IMR-90 (cell line): ENCODE measurements at regions not wholly inside any gene's neighbourhood (a gene's known extent, or its start where the extent isn't known, plus 50 kb on each side); places are given as distances from the start of the nearest gene placed in this dataset.

Experiments
- ATAC-seq: fragments of 200-7000 bp; cut with Tn5 transposase; 2 replicates; pipeline ENCODE4 v1.9.1; 2020; ENCODE audit warnings: low read depth, mild to moderate bottlenecking, moderate library complexity
- BruUV-seq: library from RNA; stranded (reverse); fragments of 400-500 nt; replicated peaks from 2 replicates; lab custom pipeline; 2021; lab: Mats Ljungman, UMichigan
- CTCF ChIA-PET: fragments of 300-600 bp; formaldehyde crosslinking; extraction: SDS; loops from one replicate; lab custom pipeline; 2021; ENCODE audit warnings: antibody characterized with exemption; lab: Yijun Ruan, JAX
- POLR2A ChIA-PET: fragments of 300-600 bp; sonication (Branson Sonifier 250); formaldehyde crosslinking; loops from one replicate; lab custom pipeline; 2022; ENCODE audit warnings: antibody characterized with exemption; ENCODE audit not compliant: unreplicated experiment; lab: Charles Lee
- DNase-seq: peaks from one replicate; pipeline ENCODE4 v3.0.0; 2013
- H2AFZ ChIP-seq: replicated peaks from 2 replicates; pipeline ENCODE3; 2013; ENCODE audit warnings: low read length, mild to moderate bottlenecking; ENCODE audit not compliant: poor library complexity
- H2AK5ac ChIP-seq: 2 replicates; pipeline ENCODE4 v1.6.1; 2013; ENCODE audit warnings: low read depth, low read length, inconsistent platforms
- H2AK9ac ChIP-seq: replicated peaks from 2 replicates; pipeline ENCODE3; 2013; ENCODE audit warnings: mild to moderate bottlenecking, low read depth, low read length, moderate library complexity; ENCODE audit not compliant: poor library complexity
- H2BK120ac ChIP-seq: 2 replicates; pipeline ENCODE4 v1.6.1; 2013; ENCODE audit warnings: low read depth, low read length, inconsistent platforms
- H2BK15ac ChIP-seq: 3 replicates; pipeline ENCODE4 v1.6.1; 2013; ENCODE audit warnings: low read depth, low read length, inconsistent platforms
- H2BK20ac ChIP-seq: 2 replicates; pipeline ENCODE4 v1.6.1; 2013; ENCODE audit warnings: low read depth, mild to moderate bottlenecking, inconsistent platforms, low read length, moderate library complexity
- H2BK5ac ChIP-seq: 2 replicates; pipeline ENCODE4 v1.6.1; 2013; ENCODE audit warnings: mild to moderate bottlenecking, low read depth, low read length, inconsistent platforms; ENCODE audit not compliant: poor library complexity, severe bottlenecking
- H3K14ac ChIP-seq: replicated peaks from 2 replicates; pipeline ENCODE4 v1.6.1; 2013; ENCODE audit warnings: low read depth, low read length, inconsistent platforms
- H3K18ac ChIP-seq: 2 replicates; pipeline ENCODE4 v1.6.1; 2013; ENCODE audit warnings: low read depth, low read length, control low read depth
- H3K23ac ChIP-seq: 2 replicates; pipeline ENCODE4 v1.6.1; 2013; ENCODE audit warnings: low read depth, low read length, inconsistent platforms
- H3K27ac ChIP-seq: 2 replicates; pipeline ENCODE4 v1.5.1; 2013; ENCODE audit warnings: mild to moderate bottlenecking, control low read depth, low read length; ENCODE audit not compliant: insufficient read depth
- H3K27me3 ChIP-seq: 2 replicates; pipeline ENCODE4 v1.6.1; 2013; ENCODE audit warnings: low read length; ENCODE audit not compliant: control insufficient read depth, insufficient read depth
- H3K36me3 ChIP-seq: 2 replicates; pipeline ENCODE4 v1.6.1; 2013; ENCODE audit warnings: low read length, mixed read lengths; ENCODE audit not compliant: control insufficient read depth, insufficient read depth
- H3K4ac ChIP-seq: 2 replicates; pipeline ENCODE4 v1.6.1; 2013; ENCODE audit warnings: low read depth, low read length, inconsistent platforms
- H3K4me1 ChIP-seq: 2 replicates; pipeline ENCODE4 v1.6.1; 2013; ENCODE audit warnings: low read length, mixed read lengths; ENCODE audit not compliant: control insufficient read depth, insufficient read depth
- H3K4me2 ChIP-seq: 2 replicates; pipeline ENCODE4 v1.6.1; 2013; ENCODE audit warnings: low read depth, mild to moderate bottlenecking, control low read depth, low read length, moderate library complexity
- H3K4me3 ChIP-seq: 2 replicates; pipeline ENCODE4 v1.5.1; 2013; ENCODE audit warnings: low read depth, mild to moderate bottlenecking, control low read depth, low read length, moderate library complexity; ENCODE audit not compliant: insufficient read depth
- H3K56ac ChIP-seq: 2 replicates; pipeline ENCODE4 v1.6.1; 2013; ENCODE audit warnings: low read length, inconsistent platforms; ENCODE audit not compliant: insufficient read depth; ENCODE audit errors: extremely low read depth
- H3K79me1 ChIP-seq, 2 experiments: 2 replicates each; pipeline ENCODE4 v1.6.1; 2013; ENCODE audit warnings: low read length in 2 of 2, inconsistent platforms in 1 of 2, low read depth in 1 of 2
- H3K9ac ChIP-seq: 2 replicates; pipeline ENCODE4 v1.6.1; 2013; ENCODE audit warnings: low read depth, low read length, control low read depth
- H3K9me1 ChIP-seq: 2 replicates; pipeline ENCODE4 v1.6.1; 2013; ENCODE audit warnings: low read length, inconsistent platforms; ENCODE audit not compliant: insufficient read depth
- H3K9me3 ChIP-seq: 2 replicates; pipeline ENCODE4 v1.6.1; 2013; ENCODE audit warnings: low read length; ENCODE audit not compliant: control insufficient read depth, insufficient read depth
- H4K20me1 ChIP-seq: 2 replicates; pipeline ENCODE4 v1.6.1; 2013; ENCODE audit warnings: low read length, inconsistent platforms; ENCODE audit not compliant: insufficient read depth
- H4K5ac ChIP-seq: 2 replicates; pipeline ENCODE4 v1.6.1; 2013; ENCODE audit warnings: mild to moderate bottlenecking, low read depth, low read length, control low read depth
- H4K8ac ChIP-seq, 2 experiments: 2 replicates each; pipeline ENCODE4 v1.6.1; 2013; ENCODE audit warnings: low read depth in 2 of 2, low read length in 2 of 2, control low read depth in 1 of 2, inconsistent platforms in 1 of 2
- H4K91ac ChIP-seq: 2 replicates; pipeline ENCODE4 v1.6.1; 2013; ENCODE audit warnings: low read depth, low read length, inconsistent platforms; ENCODE audit not compliant: insufficient read depth
- BHLHE40 ChIP-seq: fragments of 150-350 bp; IDR thresholded peaks from 2 replicates; pipeline ENCODE4 v1.6.1; 2016; ENCODE audit warnings: mild to moderate bottlenecking, low read depth, low read length
- ELK1 ChIP-seq: fragments of 150-350 bp; IDR thresholded peaks from 2 replicates; pipeline ENCODE4 v1.6.1; 2016; ENCODE audit warnings: low read depth, mild to moderate bottlenecking, low read length, moderate library complexity, borderline replicate concordance
- FOS ChIP-seq: fragments of 150-350 bp; IDR thresholded peaks from 2 replicates; pipeline ENCODE4 v1.6.1; 2016; ENCODE audit warnings: low read depth, low read length
- MAFK ChIP-seq: IDR thresholded peaks from 2 replicates; pipeline ENCODE4 v1.6.1; 2012; ENCODE audit warnings: low read depth, low read length, improper control_type of control experiment
- MAZ ChIP-seq: IDR thresholded peaks from 2 replicates; pipeline ENCODE4 v1.6.1; 2012; ENCODE audit warnings: low read depth, mild to moderate bottlenecking, low read length, improper control_type of control experiment, moderate library complexity, borderline replicate concordance
- MXI1 ChIP-seq: IDR thresholded peaks from 2 replicates; pipeline ENCODE4 v1.6.1; 2012; ENCODE audit warnings: low read depth, mild to moderate bottlenecking, low read length, moderate library complexity, borderline replicate concordance
- NFE2L2 ChIP-seq: fragments of 150-350 bp; IDR thresholded peaks from 2 replicates; pipeline ENCODE4 v1.6.1; 2016; ENCODE audit warnings: low read depth, mild to moderate bottlenecking, low read length
- WGBS, 2 experiments: methylation state at CpG; one replicate each; pipeline versions ENCODE4 v1.1.5 to v1.1.7; 2013; ENCODE audit warnings: missing lambda C conversion rate in 2 of 2; ENCODE audit not compliant: insufficient read length in 1 of 2; ENCODE audit errors: extremely low coverage in 2 of 2; 5-methylcytosine and 5-hydroxymethylcytosine counted together
- dilution Hi-C: fragments of 300-500 bp; cut with HindIII; formaldehyde crosslinking; loops from one replicate; pipeline ENCODE4 v1.14.3; 2018; ENCODE audit warnings: low sequenced_read_pairs; ENCODE audit not compliant: unreplicated experiment
- in situ Hi-C: fragments of 300-500 bp; cut with MboI; formaldehyde crosslinking; loops from 3 replicates; pipeline ENCODE4 v1.14.3; 2019; ENCODE audit warnings: low sequenced_read_pairs, inconsistent platforms, mixed read lengths
- intact Hi-C: fragments of 100-400 bp; cut with micrococcal nuclease; formaldehyde crosslinking; loops from 2 replicates; pipeline ENCODE4 v1.10.0; 2022

GRCh38 chr9:90032296-90033027, 427.6 kb downstream of the GADD45G start:
- POLR2A ChIA-PET = interaction anchor here (0.6 kb wide), 1 partner anchor 738 kb away, joined by 4 read pairs; no protein-coding TSS in a partner anchor
- no peak overlapping the region for H4K8ac ChIP-seq
- no peak overlapping the region for H2AK5ac ChIP-seq
- H2BK15ac ChIP-seq = no peak overlapping the region
- no peak overlapping the region for H3K14ac ChIP-seq
- H3K9ac ChIP-seq = no peak overlapping the region
- H4K20me1 ChIP-seq = no peaks in the 10 kb centered on the region
- H3K9me3 ChIP-seq = no peaks in the 10 kb centered on the region
- no peak overlapping the region for H4K91ac ChIP-seq
- WGBS, 2 experiments = no CpG with 5 or more reads among the region's 9 CpGs
- intact Hi-C loops = no loop called here
- no peaks in the 10 kb centered on the region for H3K9me1 ChIP-seq
- no peak for ATAC-seq
- no peaks in the 10 kb centered on the region for H3K79me1 ChIP-seq
- in situ Hi-C loops = no loop called here
- no peak for DNase-seq
- no peaks in the 10 kb centered on the region for H3K36me3 ChIP-seq
- no peak overlapping the region for H3K27ac ChIP-seq
- H2AFZ ChIP-seq = no peak overlapping the region
- no peak overlapping the region for H2AK9ac ChIP-seq
- H3K18ac ChIP-seq = no peak overlapping the region
- no peak overlapping the region for H3K4me2 ChIP-seq
- H3K4me1 ChIP-seq = no peaks in the 10 kb centered on the region
- no peak overlapping the region for H3K4me3 ChIP-seq
- no peak overlapping the region for H3K56ac ChIP-seq
- no TSS peak for BruUV-seq
- dilution Hi-C loops = no loop called here
- CTCF ChIA-PET = no interaction called here
- no peak overlapping the region for H2BK5ac ChIP-seq
- H3K27me3 ChIP-seq = no peaks in the 10 kb centered on the region
- no peak overlapping the region for H3K4ac ChIP-seq
- H2BK20ac ChIP-seq = no peak overlapping the region
- H3K23ac ChIP-seq = no peak overlapping the region
- TF ChIP-seq FOS (no peak), MAZ (no peak), NFE2L2 (no peak), ELK1 (no peak), MAFK (no peak), BHLHE40 (no peak), MXI1 (no peak)
- no peak overlapping the region for H4K5ac ChIP-seq
- no peak overlapping the region for H2BK120ac ChIP-seq
